H9 (cell line): ENCODE measurements at regions not wholly inside any gene's neighbourhood (a gene's known extent, or its start where the extent isn't known, plus 50 kb on each side); places are given as distances from the start of the nearest gene placed in this dataset.

ENCODE experiments used
- DNase-seq: peaks from one replicate; pipeline ENCODE4 v3.0.0-alpha.2; 2017
- H2AFZ ChIP-seq: one replicate; pipeline ENCODE4 v1.6.1; 2013; ENCODE audit warnings: mild to moderate bottlenecking, low read length, control low read depth, moderate library complexity
- H2AK5ac ChIP-seq: 2 replicates; pipeline ENCODE4 v1.6.1; 2013; ENCODE audit warnings: low read length, control low read depth, mixed read lengths; ENCODE audit not compliant: insufficient read length
- H2BK120ac ChIP-seq: one replicate; pipeline ENCODE4 v1.6.1; 2013; ENCODE audit warnings: low read depth, mild to moderate bottlenecking, low read length, control low read depth, inconsistent platforms; ENCODE audit not compliant: poor library complexity, severe bottlenecking
- H2BK12ac ChIP-seq: 2 replicates; pipeline ENCODE4 v1.6.1; 2013; ENCODE audit warnings: low read length, control low read depth, mixed read lengths, low read depth; ENCODE audit not compliant: insufficient read length
- H2BK15ac ChIP-seq: 2 replicates; pipeline ENCODE4 v1.6.1; 2013; ENCODE audit warnings: low read depth, low read length, control low read depth
- H2BK20ac ChIP-seq: one replicate; pipeline ENCODE4 v1.6.1; 2013; ENCODE audit warnings: low read depth, mild to moderate bottlenecking, low read length, control low read depth, inconsistent platforms; ENCODE audit not compliant: poor library complexity, severe bottlenecking
- H2BK5ac ChIP-seq: 2 replicates; pipeline ENCODE4 v1.6.1; 2013; ENCODE audit warnings: low read length, control low read depth, mixed read lengths; ENCODE audit not compliant: insufficient read length
- H3K14ac ChIP-seq: 2 replicates; pipeline ENCODE4 v1.6.1; 2013; ENCODE audit warnings: low read length, control low read depth; ENCODE audit not compliant: insufficient read depth
- H3K18ac ChIP-seq: 2 replicates; pipeline ENCODE4 v1.6.1; 2013; ENCODE audit warnings: low read depth, mild to moderate bottlenecking, mixed read lengths, low read length, control low read depth; ENCODE audit not compliant: insufficient read length
- H3K23ac ChIP-seq: 2 replicates; pipeline ENCODE4 v1.6.1; 2013; ENCODE audit warnings: low read length, control low read depth, mixed read lengths, low read depth; ENCODE audit not compliant: insufficient read length
- H3K23me2 ChIP-seq: 2 replicates; pipeline ENCODE4 v1.6.1; 2013; ENCODE audit warnings: low read depth, mild to moderate bottlenecking, mixed read lengths, low read length, control low read depth; ENCODE audit not compliant: insufficient read length, poor library complexity, severe bottlenecking
- H3K27ac ChIP-seq: 2 replicates; pipeline ENCODE4 v1.5.1; 2013; ENCODE audit warnings: low read length, control low read depth, mixed read lengths, low read depth; ENCODE audit not compliant: insufficient read length
- H3K27me3 ChIP-seq: 2 replicates; pipeline ENCODE4 v1.6.1; 2013; ENCODE audit warnings: low read length, control low read depth, inconsistent platforms; ENCODE audit not compliant: insufficient read depth
- H3K4ac ChIP-seq: 2 replicates; pipeline ENCODE4 v1.6.1; 2013; ENCODE audit warnings: low read depth, mild to moderate bottlenecking, control low read depth, inconsistent platforms, low read length, moderate library complexity
- H3K4me1 ChIP-seq: 2 replicates; pipeline ENCODE4 v1.6.1; 2013; ENCODE audit warnings: low read length, control low read depth, inconsistent platforms; ENCODE audit not compliant: insufficient read depth
- H3K4me2 ChIP-seq: 2 replicates; pipeline ENCODE4 v1.6.1; 2013; ENCODE audit warnings: low read length, control low read depth, mixed read lengths; ENCODE audit not compliant: insufficient read length, insufficient read depth
- H3K56ac ChIP-seq: 2 replicates; pipeline ENCODE4 v1.6.1; 2013; ENCODE audit warnings: low read depth, mild to moderate bottlenecking, mixed read lengths, low read length, control low read depth; ENCODE audit not compliant: insufficient read length
- H3K79me1 ChIP-seq: 2 replicates; pipeline ENCODE4 v1.6.1; 2013; ENCODE audit warnings: low read depth, mild to moderate bottlenecking, moderate library complexity, low read length, control low read depth, inconsistent platforms; ENCODE audit not compliant: insufficient read depth, poor library complexity, severe bottlenecking
- H3K79me2 ChIP-seq: 2 replicates; pipeline ENCODE4 v1.6.1; 2013; ENCODE audit warnings: low read length, control low read depth, inconsistent platforms; ENCODE audit not compliant: insufficient read depth
- H3K9ac ChIP-seq: 2 replicates; pipeline ENCODE4 v1.6.1; 2013; ENCODE audit warnings: low read length, control low read depth, mixed read lengths; ENCODE audit not compliant: insufficient read length; ENCODE audit errors: extremely low read depth
- H3K9me3 ChIP-seq: one replicate; pipeline ENCODE4 v1.6.1; 2013; ENCODE audit warnings: low read depth, low read length, inconsistent platforms; ENCODE audit not compliant: control insufficient read depth
- H3T11ph ChIP-seq: one replicate; pipeline ENCODE4 v1.6.1; 2013; ENCODE audit warnings: mild to moderate bottlenecking, low read length, control low read depth, inconsistent platforms
- H4K20me1 ChIP-seq: one replicate; pipeline ENCODE4 v1.6.1; 2013; ENCODE audit not compliant: control insufficient read depth, insufficient read length, insufficient read depth
- H4K5ac ChIP-seq: 2 replicates; pipeline ENCODE4 v1.6.1; 2013; ENCODE audit warnings: low read depth, mild to moderate bottlenecking, mixed read lengths, low read length, control low read depth; ENCODE audit not compliant: insufficient read length
- H4K8ac ChIP-seq: replicated peaks from 2 replicates; pipeline ENCODE4 v1.6.1; 2013; ENCODE audit warnings: low read length, control low read depth, mixed read lengths, low read depth; ENCODE audit not compliant: insufficient read length
- H4K91ac ChIP-seq: 2 replicates; pipeline ENCODE4 v1.6.1; 2013; ENCODE audit warnings: low read depth, mild to moderate bottlenecking, moderate library complexity, mixed read lengths, low read length, control low read depth; ENCODE audit not compliant: insufficient read length
- H3K27ac Mint-ChIP-seq, 3 experiments: 2 replicates in 2 of 3; 3 replicates in 1 of 3; pipeline ENCODE4 v1.8.0; 2020 to 2021; ENCODE audit warnings: mixed read lengths in 3 of 3, mild to moderate bottlenecking in 1 of 3, moderate library complexity in 1 of 3
- H3K27me3 Mint-ChIP-seq: 2 replicates; pipeline ENCODE4 v1.8.0; 2021; ENCODE audit warnings: low read depth, mild to moderate bottlenecking, moderate library complexity, mixed read lengths
- H3K36me3 Mint-ChIP-seq, 3 experiments: 2 replicates in 2 of 3; 3 replicates in 1 of 3; pipeline ENCODE4 v1.8.0; 2020 to 2021; ENCODE audit warnings: low read depth in 3 of 3, mixed read lengths in 3 of 3; ENCODE audit not compliant: insufficient read depth in 1 of 3
- H3K4me1 Mint-ChIP-seq, 2 experiments: 2 replicates each; pipeline ENCODE4 v1.8.0; 2020; ENCODE audit warnings: mixed read lengths in 2 of 2
- H3K4me3 Mint-ChIP-seq, 2 experiments: 2 replicates in 1 of 2; 3 replicates in 1 of 2; pipeline ENCODE4 v1.8.0; 2020 to 2021; ENCODE audit warnings: mild to moderate bottlenecking in 2 of 2, mixed read lengths in 2 of 2, moderate library complexity in 1 of 2
- H3K9me3 Mint-ChIP-seq, 2 experiments: 2 replicates in 1 of 2; 3 replicates in 1 of 2; pipeline ENCODE4 v1.8.0; 2020; ENCODE audit warnings: mild to moderate bottlenecking in 2 of 2, mixed read lengths in 2 of 2, moderate library complexity in 1 of 2
- CTCF ChIP-seq: fragments of 200-600 bp; sonication (generic); conservative IDR thresholded peaks from 3 replicates; pipeline ENCODE4 v1.8.0; 2021; ENCODE audit warnings: antibody characterized with exemption, mild to moderate bottlenecking
- WGBS: extraction: QIAGEN DNeasy Blood & Tissue Kit; methylation state at CpG from one replicate; pipeline ENCODE4 v1.1.7; 2013; ENCODE audit warnings: missing lambda C conversion rate, low lambda C conversion rate, mixed read lengths; ENCODE audit not compliant: insufficient read length; ENCODE audit errors: extremely low coverage; 5-methylcytosine and 5-hydroxymethylcytosine counted together

GRCh38 chr1:240663169-240663879 is 51.4 kb upstream of the GREM2 start:
- no peak overlapping the region for H3K4me3 Mint-ChIP-seq
- no peak overlapping the region for H2AFZ ChIP-seq
- H3K79me1 ChIP-seq: no peaks in the 10 kb centered on the region
- H3K23me2 ChIP-seq: no peaks in the 10 kb centered on the region
- no peak overlapping the region for H2AK5ac ChIP-seq
- H4K20me1 ChIP-seq: no peaks in the 10 kb centered on the region
- TF ChIP-seq CTCF: no peak
- no peak overlapping the region for H3K4ac ChIP-seq
- no peaks in the 10 kb centered on the region for H3K27me3 Mint-ChIP-seq
- H3K9ac ChIP-seq: no peak overlapping the region
- H3K9me3 ChIP-seq: no peaks in the 10 kb centered on the region
- no peak overlapping the region for H4K91ac ChIP-seq
- H3K27ac Mint-ChIP-seq: no peak overlapping the region
- H3K4me2 ChIP-seq: no peak overlapping the region
- no peak overlapping the region for H3K14ac ChIP-seq
- H3K56ac ChIP-seq: no peak overlapping the region
- H3K27ac ChIP-seq: no peak overlapping the region
- no peaks in the 10 kb centered on the region for H3K79me2 ChIP-seq
- no peak overlapping the region for H2BK120ac ChIP-seq
- H3K23ac ChIP-seq: no peak overlapping the region
- H3K36me3 Mint-ChIP-seq: no peaks in the 10 kb centered on the region
- H3K18ac ChIP-seq: no peak overlapping the region
- H4K8ac ChIP-seq: no peak overlapping the region
- no peak overlapping the region for H2BK15ac ChIP-seq
- WGBS: no CpG with 5 or more reads among the region's 1 CpG
- H2BK12ac ChIP-seq: no peak overlapping the region
- no peak overlapping the region for H4K5ac ChIP-seq
- H3K9me3 Mint-ChIP-seq: no peaks in the 10 kb centered on the region
- H3K4me1 ChIP-seq: no peaks in the 10 kb centered on the region; the same call in 1 of the 2 replicates
- peaks cover 4% of the 10 kb centered on the region; the same call in 1 of the 2 replicates for H3K27me3 ChIP-seq
- no peak for DNase-seq
- H3K4me1 Mint-ChIP-seq: peaks cover 0 to 3% of the 10 kb centered on the region in 2 experiments; a peak in 1 of 4 replicates
- H2BK5ac ChIP-seq: no peak overlapping the region
- no peak overlapping the region for H3T11ph ChIP-seq
- no peak overlapping the region for H2BK20ac ChIP-seq
